Mesenchymal stem cell (in vitro differentiated cells and primary cell): ENCODE measurements at regions not wholly inside any gene's neighbourhood (a gene's known extent, or its start where the extent isn't known, plus 50 kb on each side); places are given as distances from the start of the nearest gene placed in this dataset.

Experiments used
- DNase-seq: peaks from one replicate; pipeline ENCODE4 v3.0.0-alpha.2; 2013
- H2AFZ ChIP-seq: one replicate; pipeline ENCODE4 v1.6.1; 2013; ENCODE audit warnings: low read depth, mild to moderate bottlenecking, control low read depth, inconsistent platforms, low read length, moderate library complexity
- H2AK5ac ChIP-seq: 2 replicates; pipeline ENCODE4 v1.6.1; 2013; ENCODE audit warnings: low read length, moderate library complexity, mild to moderate bottlenecking, inconsistent platforms; ENCODE audit not compliant: severe bottlenecking
- H2BK120ac ChIP-seq: one replicate; pipeline ENCODE4 v1.6.1; 2013; ENCODE audit warnings: low read depth, mild to moderate bottlenecking, inconsistent platforms, low read length, moderate library complexity
- H2BK12ac ChIP-seq, 2 experiments: one replicate each; pipeline ENCODE4 v1.6.1; 2013; ENCODE audit warnings: inconsistent platforms in 2 of 2, low read length in 2 of 2, mild to moderate bottlenecking in 2 of 2, moderate library complexity in 2 of 2, control low read depth in 1 of 2
- H2BK15ac ChIP-seq: one replicate; pipeline ENCODE4 v1.6.1; 2013; ENCODE audit warnings: mild to moderate bottlenecking, low read depth, inconsistent platforms; ENCODE audit not compliant: poor library complexity, severe bottlenecking
- H2BK5ac ChIP-seq: 2 replicates; pipeline ENCODE4 v1.6.1; 2013; ENCODE audit warnings: low read depth, mild to moderate bottlenecking, low read length, control low read depth, inconsistent platforms; ENCODE audit not compliant: poor library complexity, severe bottlenecking
- H3K14ac ChIP-seq, 2 experiments: one replicate each; pipeline ENCODE4 v1.6.1; 2013; ENCODE audit warnings: inconsistent platforms in 2 of 2, low read length in 2 of 2, control low read depth in 1 of 2, mild to moderate bottlenecking in 1 of 2, moderate library complexity in 1 of 2
- H3K18ac ChIP-seq, 2 experiments: one replicate each; pipeline ENCODE4 v1.6.1; 2013; ENCODE audit warnings: inconsistent platforms in 2 of 2, low read length in 2 of 2, control low read depth in 1 of 2, low read depth in 1 of 2, mild to moderate bottlenecking in 1 of 2
- H3K23ac ChIP-seq, 2 experiments: one replicate each; pipeline ENCODE4 v1.6.1; 2013; ENCODE audit warnings: inconsistent platforms in 2 of 2, low read length in 2 of 2, mild to moderate bottlenecking in 2 of 2, moderate library complexity in 2 of 2, control low read depth in 1 of 2
- H3K27ac ChIP-seq: 2 replicates; pipeline ENCODE4 v1.5.1; 2013; ENCODE audit warnings: mild to moderate bottlenecking, moderate library complexity, low read length, control low read depth, inconsistent platforms; ENCODE audit not compliant: poor library complexity, severe bottlenecking
- H3K27me3 ChIP-seq, 2 experiments: 2 replicates each; pipeline versions ENCODE4 v1.6.1 to v1.7.0; 2013; ENCODE audit warnings: low read length in 2 of 2, mild to moderate bottlenecking in 2 of 2, moderate library complexity in 2 of 2, control low read depth in 1 of 2, inconsistent platforms in 1 of 2; ENCODE audit not compliant: control insufficient read depth in 1 of 2, insufficient read depth in 1 of 2
- H3K36me3 ChIP-seq, 2 experiments: 2 replicates each; pipeline versions ENCODE4 v1.6.1 to v1.7.0; 2013; ENCODE audit warnings: low read length in 2 of 2, control low read depth in 1 of 2, inconsistent platforms in 1 of 2, low read depth in 1 of 2, mild to moderate bottlenecking in 1 of 2; ENCODE audit not compliant: insufficient read depth in 2 of 2, control insufficient read depth in 1 of 2
- H3K4ac ChIP-seq, 2 experiments: one replicate each; pipeline ENCODE4 v1.6.1; 2013; ENCODE audit warnings: inconsistent platforms in 2 of 2, low read length in 2 of 2, mild to moderate bottlenecking in 2 of 2, moderate library complexity in 2 of 2, control low read depth in 1 of 2, low read depth in 1 of 2
- H3K4me1 ChIP-seq: 2 replicates; pipeline ENCODE4 v1.6.1; 2013; ENCODE audit warnings: low read depth, low read length, control low read depth; ENCODE audit not compliant: control insufficient read depth, insufficient read depth
- H3K4me2 ChIP-seq: 2 replicates; pipeline ENCODE4 v1.6.1; 2013; ENCODE audit warnings: low read length, mild to moderate bottlenecking, inconsistent platforms; ENCODE audit not compliant: poor library complexity, severe bottlenecking
- H3K4me3 ChIP-seq, 2 experiments: 2 replicates each; pipeline versions ENCODE4 v1.5.1 to v1.7.0; 2013; ENCODE audit warnings: low read length in 2 of 2, mild to moderate bottlenecking in 2 of 2, control low read depth in 1 of 2, low read depth in 1 of 2; ENCODE audit not compliant: insufficient read depth in 1 of 2
- H3K79me1 ChIP-seq: replicated peaks from 2 replicates; pipeline ENCODE4 v1.6.1; 2013; ENCODE audit warnings: mild to moderate bottlenecking, control low read depth, low read length, inconsistent platforms; ENCODE audit not compliant: poor library complexity, severe bottlenecking
- H3K9ac ChIP-seq: 2 replicates; pipeline ENCODE4 v1.7.0; 2013; ENCODE audit warnings: mild to moderate bottlenecking, low read length, moderate library complexity
- H3K9me3 ChIP-seq: 2 replicates; pipeline ENCODE4 v1.7.0; 2013; ENCODE audit warnings: mild to moderate bottlenecking, low read length; ENCODE audit not compliant: control insufficient read depth
- H4K8ac ChIP-seq: one replicate; pipeline ENCODE4 v1.6.1; 2013; ENCODE audit warnings: inconsistent platforms, mild to moderate bottlenecking, low read length, moderate library complexity
- H4K91ac ChIP-seq: one replicate; pipeline ENCODE4 v1.6.1; 2013; ENCODE audit warnings: mild to moderate bottlenecking, low read length, inconsistent platforms
- WGBS: methylation state at CpG from one replicate; pipeline ENCODE4 v1.1.7; 2013; ENCODE audit warnings: mixed read lengths; 5-methylcytosine and 5-hydroxymethylcytosine counted together

- H2BK120ac ChIP-seq, result no peak overlapping the region
- H3K4me3 ChIP-seq, result no peak overlapping the region
- H4K91ac ChIP-seq, result no peak overlapping the region
- DNase-seq, result no peak
- no peak overlapping the region for H2BK12ac ChIP-seq
- no peak overlapping the region for H3K4me2 ChIP-seq
- no peak overlapping the region for H3K14ac ChIP-seq
- no peak overlapping the region for H2AK5ac ChIP-seq
- no peak overlapping the region for H2AFZ ChIP-seq
- no peak overlapping the region for H2BK15ac ChIP-seq
- no peak overlapping the region for H3K27ac ChIP-seq
- no peak overlapping the region for H3K9ac ChIP-seq
- H3K27me3 ChIP-seq, result no peaks in the 10 kb centered on the region
- H3K18ac ChIP-seq, result no peak overlapping the region
- no peaks in the 10 kb centered on the region for H3K79me1 ChIP-seq
- no peaks in the 10 kb centered on the region for H3K36me3 ChIP-seq
- H3K23ac ChIP-seq, result no peak overlapping the region
- no peak overlapping the region for H2BK5ac ChIP-seq
- no peak overlapping the region for H4K8ac ChIP-seq
- H3K4me1 ChIP-seq, result no peaks in the 10 kb centered on the region
- H3K4ac ChIP-seq, result no peak overlapping the region
- no peaks in the 10 kb centered on the region for H3K9me3 ChIP-seq
- WGBS, result 20% methylated on average over 1 of the region's 5 CpGs
These were observed 558.5 kb downstream of the LRRIQ3 start for GRCh38 chr1:73639494-73639893.

GRCh38 chr1:73637264-73637663 lies 560.7 kb downstream of the LRRIQ3 start:
- Histone ChIP-seq H2BK15ac (no peak overlapping the region), H3K4me2 (no peak overlapping the region), H3K36me3 (no peaks in the 10 kb centered on the region), H3K14ac (no peak overlapping the region), H3K27me3 (no peaks in the 10 kb centered on the region), H2BK12ac (no peak overlapping the region), H3K9me3 (no peaks in the 10 kb centered on the region), H4K91ac (no peak overlapping the region), H3K4me3 (no peak overlapping the region), H2BK5ac (no peak overlapping the region), H2BK120ac (no peak overlapping the region), H3K79me1 (no peaks in the 10 kb centered on the region), H3K9ac (no peak overlapping the region), H3K4ac (no peak overlapping the region), H2AFZ (no peak overlapping the region), H2AK5ac (no peak overlapping the region), H3K23ac (no peak overlapping the region), H3K4me1 (no peaks in the 10 kb centered on the region), H4K8ac (no peak overlapping the region), H3K18ac (no peak overlapping the region), H3K27ac (no peak overlapping the region)
- WGBS, result 66% methylated on average over 2 of the region's 2 CpGs
- DNase-seq, result no peak

- Histone ChIP-seq H2BK5ac (no peak overlapping the region), H4K8ac (no peak overlapping the region), H2BK15ac (no peak overlapping the region), H3K4me1 (no peaks in the 10 kb centered on the region), H3K4ac (no peak overlapping the region), H3K4me3 (no peak overlapping the region), H3K27me3 (no peaks in the 10 kb centered on the region), H2AK5ac (no peak overlapping the region), H4K91ac (no peak overlapping the region), H3K9me3 (no peaks in the 10 kb centered on the region), H2BK12ac (no peak overlapping the region), H3K4me2 (no peak overlapping the region), H3K18ac (no peak overlapping the region), H3K27ac (no peak overlapping the region), H3K79me1 (no peaks in the 10 kb centered on the region), H3K36me3 (no peaks in the 10 kb centered on the region), H3K23ac (no peak overlapping the region), H2AFZ (no peak overlapping the region), H3K9ac (no peak overlapping the region), H2BK120ac (no peak overlapping the region), H3K14ac (no peak overlapping the region)
- WGBS, result no CpG with 5 or more reads among the region's 3 CpGs
- DNase-seq, result peak; percentile 1
These were observed 563.0 kb downstream of the LRRIQ3 start for GRCh38 chr1:73635021-73635420.

DNA sequence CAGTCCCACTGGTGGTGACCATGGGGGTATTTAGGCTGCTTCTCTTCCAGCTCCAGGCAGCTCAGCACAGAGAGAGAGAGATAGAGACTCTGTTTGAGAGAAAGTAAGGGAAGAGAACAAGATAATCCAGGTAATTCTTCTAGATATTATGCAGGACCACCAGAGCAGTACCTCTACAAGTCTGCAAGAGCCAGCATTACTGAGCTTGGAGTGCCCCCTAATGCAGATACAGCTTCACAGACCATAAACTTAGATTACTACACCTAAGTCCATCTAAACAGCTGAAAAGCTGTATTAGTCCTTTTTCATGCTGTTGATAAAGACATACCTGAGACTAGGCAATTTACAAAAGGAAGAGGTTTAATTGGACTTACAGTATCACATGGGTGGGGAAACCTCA lies 570.3 kb downstream of the LRRIQ3 start:
- Histone ChIP-seq H3K79me1 (no peaks in the 10 kb centered on the region), H2AFZ (no peak overlapping the region), H3K4ac (no peak overlapping the region), H2AK5ac (no peak overlapping the region), H4K91ac (no peak overlapping the region), H3K27ac (no peak overlapping the region), H3K9me3 (peaks cover 3% of the 10 kb centered on the region), H2BK15ac (no peak overlapping the region), H3K4me2 (no peak overlapping the region), H2BK120ac (no peak overlapping the region), H3K23ac (no peak overlapping the region), H2BK5ac (no peak overlapping the region), H3K4me1 (no peaks in the 10 kb centered on the region), H3K18ac (no peak overlapping the region), H3K9ac (no peak overlapping the region), H3K36me3 (no peaks in the 10 kb centered on the region), H3K4me3 (no peak overlapping the region), H2BK12ac (no peak overlapping the region), H4K8ac (no peak overlapping the region), H3K27me3 (no peaks in the 10 kb centered on the region), H3K14ac (no peak overlapping the region)
- peak; percentile 1 for DNase-seq
